Stimulated activated CD4-positive, alpha-beta T cell treated with anti-CD3 and anti-CD28 coated beads, Interleukin-4, amount 100 ng/mL, for 48 hours (primary cell): ENCODE measurements at regions not wholly inside any gene's neighbourhood (a gene's known extent, or its start where the extent isn't known, plus 50 kb on each side); places are given as distances from the start of the nearest gene placed in this dataset.
"Not testable (repeated sequence)": the region's sequence is repeated elsewhere in the genome, so short reads cannot be mapped to it uniquely, and the experiment has no call there.

ENCODE experiments used
- DNase-seq, 2 donors: peaks; one replicate each; pipeline ENCODE4 v3.0.0-alpha.2; 2020; ENCODE audit warnings: low read depth in 2 of 2

DNA sequence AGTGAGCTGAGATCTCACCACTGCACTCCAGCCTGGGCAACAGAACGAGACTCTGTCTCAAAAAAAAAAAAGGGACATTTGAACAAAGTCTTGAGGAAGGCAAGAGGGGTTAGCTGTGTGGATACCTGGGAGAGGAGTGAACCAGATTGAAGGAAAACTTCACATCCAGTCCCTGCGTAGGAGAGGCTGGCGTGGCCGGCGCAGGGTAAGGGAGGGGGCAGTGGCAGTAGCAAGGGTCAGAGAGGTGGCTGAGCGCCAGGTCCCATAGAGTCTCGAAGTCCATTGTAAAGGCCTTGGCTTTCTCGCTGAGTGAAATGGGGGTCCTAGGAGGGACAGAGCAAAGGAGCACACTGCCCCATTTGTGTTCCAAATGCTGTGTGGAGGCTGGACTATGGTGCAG, 171.8 kb upstream of the WSCD1 start:
- DNase-seq: no peak

DNA sequence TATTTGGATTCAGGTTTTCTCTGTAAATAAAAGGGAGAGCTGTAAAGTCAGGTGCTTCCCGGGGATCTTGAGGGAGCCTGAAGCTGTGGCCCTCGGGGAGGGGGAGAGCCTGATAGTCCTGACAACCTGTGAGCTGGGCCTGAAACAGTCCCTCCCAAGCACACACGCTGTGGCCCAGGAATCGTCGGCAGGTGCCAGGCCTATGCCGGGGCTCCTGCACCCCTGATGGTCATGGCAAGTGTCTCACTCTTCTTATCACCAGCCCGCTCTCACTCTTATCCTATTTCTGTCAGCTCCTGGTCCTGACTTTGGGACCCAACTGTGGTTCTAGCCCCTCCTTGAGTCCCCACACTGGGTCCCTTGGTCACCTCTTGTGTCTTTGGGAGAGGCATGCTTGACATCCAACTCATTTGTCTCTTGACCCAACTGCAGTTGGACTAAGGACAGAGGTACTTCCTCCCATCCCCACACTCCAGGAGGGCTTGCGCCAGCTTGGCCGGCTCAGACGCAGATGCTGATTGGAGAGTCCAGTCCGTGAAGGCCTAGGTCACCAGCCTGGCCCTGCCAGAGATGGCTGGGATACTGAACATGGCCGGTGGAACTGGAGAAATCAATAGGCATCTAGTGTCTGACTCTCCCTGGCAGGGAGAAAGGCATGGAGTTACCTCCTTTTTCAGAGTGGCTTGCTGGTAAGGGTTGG, 170.5 kb upstream of the WSCD1 start:
- DNase-seq: no peak

DNA sequence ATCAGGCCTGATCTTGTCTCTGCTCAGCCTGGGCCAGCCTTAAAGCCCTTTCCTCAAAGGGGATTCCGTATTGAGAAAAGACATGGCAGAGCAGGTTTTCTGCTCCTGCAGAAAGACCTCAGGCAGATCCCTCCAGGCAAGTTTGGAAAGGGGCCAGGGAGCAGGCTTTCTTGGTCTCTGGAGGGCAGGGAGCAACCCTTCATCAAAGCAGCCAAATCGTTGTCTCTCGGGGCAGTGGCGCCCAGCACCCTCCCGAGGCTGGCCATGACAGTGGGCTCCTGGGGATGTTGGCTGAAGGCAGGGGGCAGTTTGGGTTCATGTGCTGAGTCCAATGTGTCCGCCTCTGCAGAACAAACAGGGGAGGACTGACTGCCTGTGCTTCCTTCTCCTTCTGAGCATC, 168.4 kb upstream of the WSCD1 start:
- DNase-seq: no peak

DNA sequence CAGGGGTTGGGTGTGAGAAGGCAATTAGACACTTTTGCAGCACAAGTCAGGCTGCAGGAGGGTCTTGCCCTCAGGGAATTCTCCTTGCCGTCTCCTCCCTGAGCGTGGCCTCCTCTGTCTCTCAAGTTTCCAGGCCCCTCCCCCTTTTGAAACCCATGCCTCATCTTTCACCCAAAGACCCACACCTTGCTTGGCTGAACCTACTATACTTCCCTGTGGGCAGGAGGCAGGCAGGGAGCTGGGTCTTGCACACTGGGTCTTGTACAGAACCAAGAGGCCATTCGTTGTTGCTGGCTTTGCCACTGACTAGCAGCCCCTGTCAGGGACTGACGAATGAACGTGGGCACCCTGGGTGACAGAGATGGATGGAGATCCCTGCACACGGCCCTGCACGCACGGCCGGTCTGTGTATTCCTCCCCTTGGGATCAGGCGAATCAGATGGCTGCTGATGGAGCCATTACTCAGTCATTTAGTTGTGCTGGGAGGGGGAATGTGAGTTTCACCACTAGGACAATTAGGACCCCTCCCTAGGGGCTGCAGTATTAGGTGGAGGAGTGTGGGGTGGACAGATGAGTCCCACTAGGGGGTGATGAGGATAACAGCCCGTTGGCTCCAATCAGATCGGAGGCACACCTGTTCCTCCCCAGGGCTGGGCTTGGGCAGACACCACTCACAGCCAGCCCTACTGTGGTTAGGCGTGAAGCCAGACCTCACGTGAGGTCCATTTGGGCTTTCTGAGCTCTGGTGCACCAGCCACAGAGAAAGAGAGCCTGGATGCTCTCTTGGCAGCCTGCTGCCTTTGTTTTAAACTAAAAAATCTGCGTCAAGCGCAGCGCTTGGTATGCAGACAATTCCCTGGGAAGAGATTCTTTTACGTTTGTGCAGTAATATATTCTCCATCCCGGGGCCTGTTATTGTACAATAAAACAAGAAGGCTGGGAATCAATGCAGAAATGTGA, 167.7 kb upstream of the WSCD1 start:
- DNase-seq: no peak

DNA sequence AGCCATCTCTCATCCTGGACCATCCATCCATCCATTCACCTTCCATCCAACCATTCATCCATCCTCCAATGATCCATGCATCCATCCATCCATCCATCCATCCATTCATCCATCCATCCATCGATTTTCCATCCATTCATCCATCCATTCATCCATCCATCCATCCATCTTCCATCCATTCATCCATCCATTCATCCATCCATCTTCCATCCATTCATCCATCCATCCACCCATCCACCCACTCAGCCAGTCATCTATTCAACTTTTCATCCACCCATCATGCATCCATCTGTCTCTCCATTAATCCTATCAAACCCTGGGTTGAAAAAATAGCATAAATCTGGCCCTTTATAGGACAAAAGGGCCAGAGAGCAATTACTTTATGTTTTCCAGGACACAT, 158.3 kb upstream of the WSCD1 start:
- no peak for DNase-seq

DNA sequence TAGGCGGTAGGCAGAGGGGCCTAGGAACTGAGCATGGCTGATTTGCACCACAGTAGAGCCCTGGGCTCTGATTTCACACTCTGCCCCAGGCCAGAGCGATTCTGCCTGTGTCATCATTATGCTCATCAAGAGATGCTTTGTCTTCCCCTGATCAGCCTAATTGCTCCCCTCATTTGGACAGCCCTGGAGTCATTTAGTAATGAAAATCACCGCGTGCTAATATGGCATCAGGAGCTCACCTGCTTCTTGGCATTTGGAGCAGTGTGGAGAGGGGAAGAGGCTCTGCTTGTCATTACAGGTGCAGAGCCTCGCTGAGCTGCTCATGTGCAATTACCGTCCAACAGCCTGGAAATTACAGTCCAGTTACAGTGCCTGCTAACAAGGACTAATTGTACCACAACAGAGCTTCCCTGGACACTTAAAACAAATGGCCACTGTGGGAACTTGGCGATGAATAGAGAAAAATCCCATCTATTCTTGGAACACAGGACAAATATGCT, 157.1 kb upstream of the WSCD1 start:
- no peak for DNase-seq

DNA sequence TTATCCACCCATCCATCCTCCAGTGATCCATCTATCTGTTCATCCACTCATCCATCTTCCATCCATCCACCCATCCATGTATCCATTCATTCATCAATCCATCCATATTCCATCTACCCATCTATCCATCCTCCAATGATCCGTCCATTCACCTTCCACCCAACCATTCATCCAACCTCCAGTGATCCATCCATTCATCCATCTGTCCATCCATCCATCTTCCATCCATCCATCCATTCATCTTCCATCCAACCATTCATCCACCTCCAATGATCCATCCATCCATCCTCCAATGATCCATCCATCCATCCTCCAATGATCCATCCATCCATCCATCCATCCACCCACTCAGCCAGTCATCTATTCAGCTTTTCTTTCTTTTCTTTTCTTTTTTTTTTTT, 156.5 kb upstream of the WSCD1 start:
- DNase-seq: no peak

DNA sequence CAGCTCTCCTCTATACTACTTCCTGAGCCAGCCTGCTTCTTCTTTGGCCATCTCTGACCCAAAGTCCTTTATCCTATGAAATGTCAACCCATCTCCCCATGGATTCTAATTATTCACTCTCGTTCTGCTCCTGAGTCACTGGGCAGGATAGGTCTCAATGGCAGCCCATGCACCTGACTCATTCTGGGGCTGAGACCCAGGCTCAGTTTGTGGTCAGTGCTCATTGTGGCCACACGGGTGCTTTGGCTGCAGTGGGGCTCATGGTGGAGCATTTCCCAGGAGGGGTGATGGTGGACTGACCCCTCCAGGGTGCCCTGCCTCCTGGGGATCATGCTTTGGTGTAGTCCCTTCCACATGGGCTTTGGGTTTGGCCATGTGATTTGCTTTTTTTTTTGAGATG, 154.8 kb upstream of the WSCD1 start:
- no peak for DNase-seq

DNA sequence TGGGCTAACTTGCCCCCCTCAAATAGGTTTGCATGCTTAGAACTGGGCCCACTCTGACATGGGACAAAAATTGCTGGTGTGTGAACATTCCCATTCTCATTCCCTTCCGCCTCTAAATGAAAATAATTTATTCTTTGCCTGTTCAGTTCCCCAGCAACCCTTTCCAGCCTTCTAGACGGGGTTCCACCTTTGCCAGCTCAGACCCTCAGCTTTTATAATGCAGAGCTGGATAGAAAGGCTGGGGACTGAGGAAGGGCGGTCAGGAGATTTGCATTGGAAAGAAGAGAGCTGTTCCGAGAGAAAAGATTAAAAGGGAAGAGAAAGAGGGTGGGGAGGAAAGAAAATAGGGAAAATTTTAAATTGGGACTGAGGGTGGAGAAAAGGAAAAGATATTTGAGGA, 151.1 kb upstream of the WSCD1 start:
- no peak for DNase-seq

DNA sequence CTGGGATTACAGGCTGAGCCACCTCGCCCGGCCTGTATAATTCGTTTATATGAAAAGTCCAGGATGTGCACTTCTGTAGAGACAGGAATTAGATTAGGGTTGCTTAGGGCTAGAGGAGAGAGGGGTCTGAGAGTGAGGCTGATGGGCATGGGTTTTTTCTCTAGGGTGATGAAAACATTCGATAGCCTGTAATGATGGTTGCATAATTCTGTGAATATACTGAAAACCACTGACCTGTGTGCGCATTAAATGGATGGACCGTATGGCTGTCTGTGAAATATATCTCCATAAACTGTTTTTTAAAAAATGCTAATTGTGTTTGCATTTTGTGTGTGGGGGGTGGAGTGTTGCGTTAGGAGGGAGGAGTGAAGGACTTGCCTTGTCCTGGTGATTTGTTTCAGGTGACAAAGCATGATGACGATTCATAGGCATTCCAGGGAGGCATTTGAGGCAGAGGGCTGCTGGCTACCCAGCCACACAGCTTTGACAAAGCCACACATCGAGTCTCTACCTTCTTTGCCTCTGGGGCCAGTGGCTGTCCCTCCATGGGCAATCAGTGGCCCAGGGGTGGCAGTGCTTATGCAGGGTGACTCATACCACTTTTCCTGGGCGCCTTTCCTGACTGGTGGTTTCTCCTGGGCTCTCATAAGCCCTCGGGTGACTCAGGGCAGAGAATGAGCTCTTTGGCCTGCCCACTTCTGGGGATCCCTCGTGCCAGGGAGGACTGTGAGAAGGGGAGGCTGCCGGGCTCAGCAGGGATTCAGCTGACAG, 148.5 kb upstream of the WSCD1 start:
- DNase-seq: no peak

DNA sequence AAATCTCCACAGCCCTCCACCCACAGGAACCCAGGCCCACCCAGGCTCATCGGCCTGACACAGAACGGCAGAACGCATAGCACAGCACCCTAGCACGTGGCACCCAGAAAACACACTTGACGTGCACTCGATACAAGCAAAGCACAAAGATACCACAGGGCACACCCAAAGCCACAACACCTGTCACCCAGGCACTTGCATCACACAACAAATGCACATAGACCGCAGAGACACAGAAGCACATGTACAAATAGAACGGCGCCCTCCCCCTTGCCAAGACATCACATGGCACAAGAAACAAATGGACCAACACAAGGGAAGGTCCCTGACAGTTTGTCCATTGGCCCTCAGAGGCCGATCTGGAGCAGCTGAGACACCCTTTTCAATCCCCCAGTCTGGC, 147.7 kb upstream of the WSCD1 start:
- no peak for DNase-seq

DNA sequence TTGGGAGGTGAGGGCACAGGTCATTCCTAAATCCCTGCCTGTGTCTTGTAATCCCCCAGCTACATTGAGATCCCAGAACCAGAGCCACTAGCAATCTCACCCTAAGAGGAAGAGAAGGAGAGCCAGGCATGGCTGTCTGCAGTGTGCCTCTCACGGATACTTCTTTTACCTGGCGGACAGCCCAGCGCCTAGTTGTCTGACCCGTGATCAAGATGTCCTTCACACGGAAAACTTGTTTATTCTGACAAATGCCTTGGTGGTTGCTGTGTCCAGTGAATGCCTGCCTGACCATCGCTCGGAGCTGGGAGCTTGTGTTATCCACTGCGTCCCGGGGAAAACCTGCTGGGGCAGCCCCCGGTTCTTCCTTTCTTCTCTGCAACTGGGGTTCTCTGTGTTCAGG, 140.5 kb upstream of the WSCD1 start:
- no peak for DNase-seq

DNA sequence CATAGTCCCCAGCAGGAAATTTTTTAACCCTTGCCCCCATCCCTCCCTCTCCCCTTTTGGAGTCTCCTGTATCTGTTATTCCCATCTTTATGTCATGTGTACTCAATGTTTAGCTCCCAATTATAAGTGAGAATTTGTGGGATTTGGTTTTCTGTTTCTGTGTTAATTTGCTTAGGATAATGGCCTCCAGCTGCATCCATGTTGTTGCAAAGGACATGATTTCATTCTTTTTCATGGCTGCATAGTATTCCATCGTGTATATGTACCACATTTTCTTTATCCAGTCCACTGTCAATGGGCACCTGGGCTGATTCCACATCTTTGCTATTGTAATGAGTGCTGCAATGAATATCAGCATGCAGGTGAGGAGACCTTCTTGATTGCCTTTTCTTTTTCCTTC, 139.6 kb upstream of the WSCD1 start:
- DNase-seq: not testable (repeated sequence)

DNA sequence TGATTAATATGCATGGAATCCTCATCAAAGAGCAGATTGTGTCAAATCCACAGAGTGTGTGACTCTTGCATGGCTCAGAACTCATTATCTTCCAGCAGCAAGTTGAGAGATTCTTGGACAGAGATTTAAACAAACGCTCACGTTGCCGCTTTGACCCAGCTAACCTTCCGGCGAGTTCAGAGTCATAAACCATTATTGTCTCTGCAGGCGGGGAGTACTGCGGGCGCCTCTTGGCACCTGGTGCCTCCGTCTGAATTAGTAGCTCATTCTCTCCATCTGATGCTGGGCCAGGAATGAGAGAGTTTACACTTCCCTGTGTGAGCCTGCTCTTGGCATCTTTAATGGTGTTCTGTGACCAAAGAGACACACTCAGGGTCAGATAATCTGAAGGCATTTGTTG, 138.6 kb upstream of the WSCD1 start:
- DNase-seq: no peak

DNA sequence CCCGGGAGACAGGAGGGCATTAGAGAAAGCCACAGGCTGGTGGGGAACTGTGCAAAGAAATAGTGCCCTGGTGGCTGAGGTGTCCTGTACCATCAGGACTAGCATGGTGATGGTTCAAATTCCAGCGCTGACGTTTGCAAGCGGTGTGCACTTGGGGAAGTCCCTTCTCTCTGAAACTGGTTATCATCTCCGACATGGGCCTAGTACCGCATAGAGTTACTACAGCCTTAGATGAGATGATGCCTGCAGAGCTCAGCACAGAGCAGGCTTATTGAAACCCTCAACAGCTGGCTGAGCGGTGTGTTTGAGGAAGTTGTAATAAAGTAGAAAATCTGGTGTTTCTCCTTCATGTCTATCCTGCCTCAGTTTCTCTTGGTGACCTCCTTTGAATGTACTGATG, 136.7 kb upstream of the WSCD1 start:
- no peak for DNase-seq

DNA sequence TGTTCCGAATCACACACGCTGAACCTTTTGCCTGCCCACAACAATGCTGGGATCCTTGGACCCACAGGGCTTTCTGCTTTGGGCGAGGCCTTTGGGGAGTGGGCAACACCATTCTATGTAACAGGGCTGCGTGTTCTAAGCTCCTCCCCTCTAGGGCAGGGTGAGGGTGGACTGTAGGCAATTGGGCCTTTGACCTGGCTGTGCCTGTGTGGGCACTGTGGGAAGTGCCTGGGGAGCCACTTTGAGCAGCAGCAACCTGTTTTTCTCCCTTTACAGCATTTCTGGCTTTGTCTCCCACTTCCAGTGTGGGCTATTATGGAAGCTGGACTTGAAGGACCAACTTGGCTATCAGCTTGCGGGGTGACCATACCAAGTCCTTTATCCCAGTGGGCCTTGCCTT, 128.9 kb upstream of the WSCD1 start:
- DNase-seq: no peak

DNA sequence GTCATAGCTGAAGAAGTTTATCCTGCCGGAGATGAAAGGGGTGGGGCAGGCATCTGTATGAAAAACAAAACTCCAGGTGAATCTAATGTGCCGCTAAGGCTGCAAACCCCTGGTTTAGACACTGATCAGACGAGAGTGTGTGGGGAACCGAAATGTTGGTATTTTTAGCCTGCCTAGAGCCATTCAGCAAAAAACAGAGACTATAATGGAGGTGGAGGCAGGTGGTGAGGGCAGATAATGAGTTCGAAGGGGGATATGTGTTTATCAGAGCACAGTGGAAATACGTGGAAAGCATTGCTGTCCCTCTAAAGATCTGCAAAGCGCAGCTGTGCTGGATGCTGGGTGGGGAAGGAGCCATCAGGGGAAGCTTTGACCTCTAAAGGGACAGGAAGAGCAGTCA, 127.5 kb upstream of the WSCD1 start:
- DNase-seq: no peak

DNA sequence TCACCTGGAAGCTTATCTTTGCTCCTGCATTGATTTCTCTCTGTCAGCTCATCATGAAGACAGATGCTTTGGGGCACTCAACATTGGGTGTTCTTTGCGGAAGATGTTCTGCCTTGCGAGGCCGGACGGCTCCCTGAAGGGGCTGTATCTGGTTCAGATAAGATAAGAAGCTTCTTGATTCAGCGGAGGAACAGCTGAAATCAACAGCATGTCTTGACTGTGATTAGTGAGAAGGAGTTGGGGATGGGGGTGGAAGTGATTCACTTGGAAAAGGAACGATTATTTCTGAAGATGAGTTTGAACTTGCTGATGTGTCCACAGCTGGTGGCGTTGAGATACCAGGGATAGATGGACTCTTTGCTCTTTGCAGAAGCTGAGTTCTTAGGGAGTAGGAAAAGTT, 126.9 kb upstream of the WSCD1 start:
- DNase-seq: no peak

DNA sequence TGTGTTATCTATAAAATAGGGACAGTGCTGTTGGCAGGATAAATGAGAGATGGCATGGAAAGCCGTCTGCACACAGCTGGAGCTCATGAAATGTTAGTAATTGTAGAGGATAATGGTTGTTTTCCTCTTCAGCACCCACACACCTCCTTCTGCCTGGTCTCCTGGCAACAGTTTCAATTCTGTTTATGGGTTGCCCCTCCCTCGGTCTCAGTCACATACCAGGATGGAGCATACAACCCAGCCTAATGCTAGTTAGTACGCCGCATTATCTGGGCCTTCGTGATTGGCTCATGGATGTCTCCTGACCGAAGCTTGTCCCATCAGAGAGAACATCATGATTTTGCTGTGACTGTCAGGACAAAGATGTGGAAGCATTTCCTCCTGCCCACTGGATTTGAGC, 126.2 kb upstream of the WSCD1 start:
- no peak for DNase-seq

DNA sequence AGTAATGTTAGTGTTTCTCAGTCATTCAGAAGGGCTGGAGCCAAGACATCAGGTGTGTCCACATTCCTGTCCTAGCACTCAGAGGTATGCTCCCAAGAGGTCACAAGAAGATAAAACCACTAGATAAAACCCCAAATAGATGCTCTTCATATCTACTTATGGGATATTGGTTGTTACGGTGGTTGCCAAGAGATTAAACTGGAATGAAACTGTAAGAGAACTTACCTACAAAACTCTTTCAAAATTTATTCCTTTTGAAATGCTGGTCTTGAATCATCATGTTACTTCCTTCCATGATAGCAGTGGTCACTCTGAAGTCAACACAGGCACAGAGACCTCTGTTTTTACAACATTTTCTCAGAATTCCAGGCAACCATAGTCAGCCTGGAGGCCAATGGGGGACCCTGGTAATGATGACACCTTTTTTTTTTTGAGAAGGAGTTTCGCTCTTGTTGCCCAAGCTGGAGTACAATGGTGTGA, 122.4 kb upstream of the WSCD1 start:
- no peak for DNase-seq

DNA sequence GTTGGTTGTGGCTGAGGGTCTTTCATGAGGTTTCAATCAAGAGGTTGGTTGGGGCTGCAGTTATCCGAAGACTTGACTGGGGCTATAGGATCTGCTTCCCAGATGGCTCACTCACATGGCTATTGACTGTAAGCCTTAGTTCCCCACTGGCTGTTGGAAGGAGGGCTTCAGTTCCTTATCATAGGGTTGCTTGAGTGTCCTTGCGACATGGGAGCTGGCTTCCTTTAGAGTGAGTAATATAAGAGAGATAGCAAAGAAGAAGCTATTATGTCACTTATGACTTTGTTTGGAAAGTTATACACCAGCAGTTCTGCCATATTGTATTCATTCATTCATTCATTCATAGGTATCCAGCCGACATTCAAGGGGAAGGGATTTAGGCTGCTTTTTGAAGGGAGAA, 121.4 kb upstream of the WSCD1 start:
- DNase-seq: no peak

DNA sequence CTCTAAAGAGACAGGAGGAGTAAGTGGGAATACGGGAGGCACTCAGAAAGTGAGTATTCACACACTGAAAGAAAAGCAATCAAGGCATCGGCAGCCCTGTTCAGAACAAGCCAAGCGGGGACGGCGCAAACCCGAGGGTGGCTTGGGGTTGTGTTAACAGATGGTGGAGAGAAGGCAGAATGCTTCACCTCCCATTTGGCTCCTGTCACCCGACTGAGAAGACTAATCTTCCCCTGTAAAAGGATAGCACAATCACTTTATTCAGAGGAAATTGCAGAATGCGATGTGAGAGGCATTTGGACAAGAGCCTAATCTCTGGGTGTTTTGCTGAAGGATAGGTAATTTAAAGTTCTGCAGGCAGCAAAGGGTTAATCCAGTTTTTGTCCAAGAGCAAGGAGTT, 119.3 kb upstream of the WSCD1 start:
- DNase-seq: no peak
